ENCODE measurements at regions not wholly inside any gene's neighbourhood (a gene's known extent, or its start where the extent isn't known, plus 50 kb on each side); places are given as distances from the start of the nearest gene placed in this dataset.

GRCh38 chr12:90652280-90652679 lies 302.7 kb downstream of the CCER1 start:
- DNase-seq (no peak), ATAC-seq (no peak)
- H3K36me3 ChIP-seq (ENCODE audit: low read depth): no peaks in the 10 kb centered on the region
- no peak overlapping the region for H3K4me3 ChIP-seq
- H3K4me1 ChIP-seq (ENCODE audit: low read depth): no peaks in the 10 kb centered on the region
- no peaks in the 10 kb centered on the region for H3K9me3 ChIP-seq
- TF ChIP-seq CTCF (IDR thresholded peaks at IDR 0.05): no peak
- intact Hi-C loops (cut with DNase I, micrococcal nuclease): no loop called here

GRCh38 chr12:90645181-90645580 lies 309.8 kb downstream of the CCER1 start:
- TF ChIP-seq CTCF (IDR thresholded peaks at IDR 0.05): no peak
- Histone ChIP-seq H3K36me3 (ENCODE audit: low read depth) (no peaks in the 10 kb centered on the region), H3K9me3 (no peaks in the 10 kb centered on the region), H3K4me3 (no peak overlapping the region), H3K4me1 (ENCODE audit: low read depth) (no peaks in the 10 kb centered on the region)
- ATAC-seq: no peak
- intact Hi-C loops (cut with DNase I, micrococcal nuclease): no loop called here
- DNase-seq: no peak

- intact Hi-C loops (cut with DNase I, micrococcal nuclease): no loop called here
- Histone ChIP-seq H3K4me3 (no peak overlapping the region), H3K4me1 (ENCODE audit: low read depth) (no peaks in the 10 kb centered on the region), H3K36me3 (ENCODE audit: low read depth) (no peaks in the 10 kb centered on the region), H3K9me3 (peaks cover 4% of the 10 kb centered on the region)
- DNase-seq: no peak
- no peak for ATAC-seq
- TF ChIP-seq CTCF (IDR thresholded peaks at IDR 0.05): no peak
These were observed 323.3 kb downstream of the CCER1 start for GRCh38 chr12:90631591-90632212.

GRCh38 chr12:90630006-90630405 lies 325.0 kb downstream of the CCER1 start:
- DNase-seq (no peak), ATAC-seq (no peak)
- peaks cover 4% of the 10 kb centered on the region for H3K9me3 ChIP-seq
- H3K4me1 ChIP-seq (ENCODE audit: low read depth): no peaks in the 10 kb centered on the region
- TF ChIP-seq CTCF (IDR thresholded peaks at IDR 0.05): no peak
- no peak overlapping the region for H3K4me3 ChIP-seq
- H3K36me3 ChIP-seq (ENCODE audit: low read depth): no peaks in the 10 kb centered on the region
- intact Hi-C loops (cut with DNase I, micrococcal nuclease): no loop called here

- no peak for TF ChIP-seq CTCF (IDR thresholded peaks at IDR 0.05)
- Histone ChIP-seq H3K4me1 (ENCODE audit: low read depth) (no peaks in the 10 kb centered on the region), H3K36me3 (ENCODE audit: low read depth) (no peaks in the 10 kb centered on the region), H3K9me3 (peaks cover 4% of the 10 kb centered on the region), H3K4me3 (no peak overlapping the region)
- ATAC-seq (no peak), DNase-seq (no peak)
- intact Hi-C loops (cut with DNase I, micrococcal nuclease): no loop called here
These were observed 326.8 kb downstream of the CCER1 start for GRCh38 chr12:90628213-90628612.

Measured in mucosa of descending colon (tissue), 3 donors.